Stimulated activated CD4-positive, alpha-beta T cell treated with anti-CD3 and anti-CD28 coated beads, Interleukin-2, amount 100 ng/mL, for 24 hours (primary cell): ENCODE measurements at regions not wholly inside any gene's neighbourhood (a gene's known extent, or its start where the extent isn't known, plus 50 kb on each side); places are given as distances from the start of the nearest gene placed in this dataset.
A peak's percentile ranks its signal among the peaks of the same experiment; 100 is the strongest.

Experiments used
- DNase-seq, 2 donors: peaks; one replicate each; pipeline ENCODE4 v3.0.0-alpha.2; 2020

DNA sequence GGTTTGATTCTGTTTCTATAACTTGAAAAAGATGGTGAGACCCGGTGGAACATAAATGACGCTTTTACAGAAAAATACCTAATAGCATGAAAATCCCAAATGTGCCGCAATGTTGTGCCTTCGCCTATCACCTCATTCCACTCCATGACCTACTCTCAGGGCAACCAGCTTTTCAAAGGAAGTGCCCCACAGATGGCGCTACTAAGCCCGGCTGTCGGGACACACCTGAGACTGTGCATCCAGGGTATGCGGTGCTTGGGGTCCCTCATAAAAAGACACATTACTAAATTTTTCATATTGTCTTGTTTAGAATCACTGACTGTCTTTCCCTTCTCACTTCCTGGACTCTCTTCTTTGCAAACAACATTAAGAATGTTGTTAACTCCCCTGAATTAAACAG, 145.5 kb upstream of the RPS6KA2 start:
- DNase-seq: no peak

- DNase-seq: no peak
Measured at GRCh38 chr6:166771701-166772100, 144.7 kb upstream of the RPS6KA2 start.

GRCh38 chr6:166770216-166771116, 143.4 kb upstream of the RPS6KA2 start:
- DNase-seq: no peak

GRCh38 chr6:166769648-166770047, 142.6 kb upstream of the RPS6KA2 start:
- DNase-seq: peak in 1 of 2 donors; percentile 7

- peak in 1 of 2 donors; percentile 11 for DNase-seq
Measured at GRCh38 chr6:166768761-166769160, 141.7 kb upstream of the RPS6KA2 start.

GRCh38 chr6:166767230-166767629, 140.2 kb upstream of the RPS6KA2 start:
- no peak for DNase-seq

DNA sequence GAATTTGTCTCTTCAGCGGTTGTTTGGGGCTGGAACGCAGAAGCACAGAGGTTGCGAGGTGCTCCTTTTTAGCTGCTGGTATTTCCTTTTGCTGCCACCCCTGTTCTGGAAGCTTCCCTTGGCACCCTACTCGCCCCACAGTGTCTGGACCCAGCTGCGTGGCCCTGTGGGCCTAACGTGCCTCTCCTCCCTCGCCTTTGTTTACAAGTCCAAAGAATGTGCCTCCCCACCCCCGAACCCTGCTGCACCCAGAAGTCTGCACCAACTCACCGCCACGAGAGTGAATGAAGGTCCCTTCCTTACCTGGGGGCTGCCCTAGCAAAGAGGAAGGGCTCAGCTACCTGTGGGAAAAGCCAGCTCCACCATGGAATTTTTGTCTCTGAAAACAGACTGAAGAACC, 139.7 kb upstream of the RPS6KA2 start:
- DNase-seq: no peak

GRCh38 chr6:166765234-166765541, 138.1 kb upstream of the RPS6KA2 start:
- no peak for DNase-seq

GRCh38 chr6:166764473-166765233, 137.6 kb upstream of the RPS6KA2 start:
- no peak for DNase-seq

DNA sequence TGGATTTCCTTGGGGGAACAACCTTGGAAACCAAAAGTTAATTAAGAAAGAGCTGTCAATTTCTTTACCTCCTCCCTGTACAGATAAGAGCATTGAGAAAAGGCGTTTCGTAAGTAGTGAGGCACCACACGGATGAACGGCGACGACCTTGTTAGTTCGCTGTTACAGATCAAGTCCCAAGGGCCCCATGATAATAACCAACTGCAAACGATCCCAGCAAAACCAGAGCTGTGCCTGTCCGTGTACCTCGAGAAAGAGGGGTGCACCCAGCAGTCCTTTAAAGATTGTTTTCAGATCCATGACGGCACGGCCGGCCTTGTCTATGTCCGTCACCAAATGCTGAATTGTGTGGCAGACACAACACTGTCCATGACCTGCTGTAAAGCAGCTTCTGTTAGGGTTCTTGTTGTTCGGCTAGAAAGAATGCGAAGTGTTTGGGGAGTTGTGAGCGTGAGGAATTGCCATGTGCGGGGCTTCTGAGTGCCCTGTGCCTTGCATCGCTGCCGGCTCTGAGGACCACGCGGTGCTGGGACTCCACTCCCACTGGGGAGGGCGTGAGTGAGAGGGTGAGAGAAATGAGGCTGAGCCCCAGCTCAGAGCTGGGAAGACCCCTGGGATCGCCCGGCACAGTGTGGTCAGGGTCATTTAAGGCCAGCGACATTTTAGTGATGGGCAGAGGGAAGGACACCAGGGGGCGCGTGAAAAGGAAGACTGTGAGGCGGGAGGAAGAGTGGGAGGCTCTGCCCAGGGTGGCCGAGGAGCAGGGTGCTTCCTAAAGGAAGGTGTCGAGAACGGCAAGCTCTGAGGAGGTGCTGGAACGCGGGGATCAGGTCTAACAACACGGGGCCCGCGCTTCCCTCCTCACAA, 136.8 kb upstream of the RPS6KA2 start:
- DNase-seq: no peak

DNA sequence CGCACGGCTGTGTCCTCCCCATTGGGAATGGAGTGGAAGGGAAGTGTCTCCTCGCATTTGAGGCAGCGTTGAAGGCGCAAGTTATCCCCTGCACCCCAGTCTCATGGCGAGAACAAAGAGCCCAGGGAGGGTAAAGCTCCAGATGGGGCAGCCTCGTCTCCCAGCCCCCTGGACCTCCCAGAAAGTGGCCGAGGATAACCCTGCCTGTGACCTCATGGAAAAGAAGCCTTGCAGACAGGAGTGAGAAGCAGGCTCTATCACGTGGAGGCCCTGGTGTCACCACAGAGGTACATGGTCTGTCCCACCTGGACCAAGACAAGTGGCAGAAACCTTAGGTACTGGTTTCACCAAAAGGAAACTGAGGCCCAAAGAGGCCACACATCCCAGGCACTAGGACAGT, 134.8 kb upstream of the RPS6KA2 start:
- no peak for DNase-seq

- peak; percentile 61 to 75 for DNase-seq
Measured at GRCh38 chr6:166760288-166760687, 133.2 kb upstream of the RPS6KA2 start.

DNA sequence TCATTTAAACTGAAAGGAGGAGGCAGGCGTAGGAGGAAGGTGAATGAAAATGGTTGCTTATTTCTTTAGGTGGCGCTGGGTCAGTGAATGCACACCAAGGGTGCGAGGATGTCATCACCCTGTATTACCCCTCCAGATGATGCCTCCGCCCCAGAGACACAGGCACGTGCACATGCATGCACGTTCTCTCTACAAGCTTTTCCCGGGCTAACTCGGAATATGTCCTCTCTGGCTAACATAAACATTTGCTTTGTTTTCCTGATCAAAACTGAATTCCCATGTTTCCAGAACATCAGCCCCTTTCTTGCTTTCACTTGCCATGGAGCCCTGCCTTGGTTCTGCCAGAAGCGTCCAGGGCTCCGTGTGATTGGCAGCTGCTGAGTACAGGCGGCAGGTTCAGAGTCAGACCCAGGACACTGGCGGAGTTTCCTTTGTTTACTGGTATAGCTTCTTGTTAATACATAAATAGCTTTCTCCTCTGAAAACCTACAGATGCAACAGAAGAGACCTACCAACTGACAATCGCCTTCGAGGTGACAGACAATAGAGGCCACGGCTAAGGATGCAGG, 131.2 kb upstream of the RPS6KA2 start:
- DNase-seq: no peak

DNA sequence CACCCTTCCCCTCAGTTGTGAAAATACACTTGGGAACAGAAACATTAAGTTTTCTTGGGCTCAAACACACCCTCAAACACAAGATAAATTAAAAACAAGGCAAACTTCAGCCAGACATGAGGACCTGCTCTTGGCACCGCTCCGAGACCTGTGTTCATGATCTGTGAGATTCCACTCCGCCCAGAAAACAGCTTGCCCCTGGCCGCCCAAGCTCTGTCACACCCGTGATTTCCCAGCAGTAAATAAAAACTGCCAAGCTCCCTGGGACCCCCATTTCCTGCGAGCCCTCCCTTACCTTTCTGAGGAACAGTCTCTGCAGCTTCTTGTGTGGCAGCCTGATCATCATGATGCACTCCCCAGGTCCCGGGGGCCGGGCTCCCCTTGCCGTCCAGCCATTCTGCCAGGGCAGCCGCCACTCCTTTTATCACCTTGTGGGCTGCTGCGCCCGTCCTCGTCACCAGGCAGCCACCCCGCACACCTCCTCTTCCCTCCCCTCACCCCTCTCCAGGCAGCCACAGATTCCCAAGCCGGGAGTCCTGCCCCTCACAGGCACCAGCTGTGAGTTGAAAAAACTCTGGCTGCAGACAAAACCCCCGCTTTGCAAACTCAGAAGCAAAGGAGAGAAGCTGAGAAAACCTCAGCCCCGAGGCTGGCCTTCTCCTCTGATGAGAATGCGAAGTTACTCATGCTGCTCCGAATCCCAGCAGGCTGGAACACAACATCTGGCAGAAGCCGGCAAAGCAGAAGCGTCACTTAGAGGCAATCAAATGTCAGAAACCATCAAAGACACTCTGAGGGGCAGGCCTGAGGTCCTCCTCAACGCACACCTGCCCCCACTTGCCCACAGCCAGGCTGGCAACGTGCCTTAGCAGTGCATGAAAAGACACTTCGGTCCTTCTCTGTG, 130.4 kb upstream of the RPS6KA2 start:
- DNase-seq: peak in 1 of 2 donors; percentile 15

DNA sequence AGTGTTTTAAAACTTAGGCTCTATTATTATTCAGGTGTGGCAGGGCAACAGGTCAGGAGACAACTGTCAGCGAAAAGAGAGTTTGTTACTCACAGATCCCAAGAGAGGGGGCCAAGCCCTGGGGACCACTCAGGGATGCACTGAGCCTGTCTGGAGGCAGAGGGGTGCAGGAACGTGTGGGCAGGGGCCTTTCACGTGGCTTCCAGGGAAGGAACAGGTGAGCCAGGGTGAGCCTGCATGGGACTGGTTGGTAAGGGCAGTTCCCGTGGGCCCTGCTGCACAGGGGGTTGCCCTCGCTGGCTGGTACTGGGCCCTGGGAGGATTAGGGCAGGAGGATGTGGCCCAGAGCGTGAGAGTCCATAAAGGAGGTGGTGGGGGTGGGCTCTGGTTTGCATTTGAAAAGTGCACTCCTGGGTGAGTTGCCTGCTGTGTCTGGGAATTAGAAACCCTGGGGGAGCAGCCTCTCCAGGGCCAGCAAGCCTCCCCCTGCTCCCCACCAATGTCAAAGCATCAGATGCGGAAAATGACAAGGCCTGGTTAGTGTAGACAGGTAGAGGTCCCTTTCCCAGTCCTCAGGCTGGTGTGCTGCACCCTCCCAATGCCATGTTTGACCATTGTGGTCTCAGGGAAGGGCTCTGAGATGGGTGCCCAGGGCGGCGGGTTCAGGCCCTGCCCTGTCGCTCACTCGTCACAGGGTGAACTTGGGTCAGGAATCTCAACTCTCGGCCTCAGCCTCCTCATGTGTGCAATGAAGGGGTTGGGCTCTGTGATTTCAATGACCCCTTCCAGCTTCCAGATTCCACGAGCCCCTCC, 127.4 kb upstream of the RPS6KA2 start:
- no peak for DNase-seq

- no peak for DNase-seq
Measured at GRCh38 chr6:166752928-166753721, 126.1 kb upstream of the RPS6KA2 start.

GRCh38 chr6:166752097-166752496, 125.0 kb upstream of the RPS6KA2 start:
- no peak for DNase-seq

- DNase-seq: no peak
Measured at GRCh38 chr6:166751051-166751595, 124.1 kb upstream of the RPS6KA2 start.

DNA sequence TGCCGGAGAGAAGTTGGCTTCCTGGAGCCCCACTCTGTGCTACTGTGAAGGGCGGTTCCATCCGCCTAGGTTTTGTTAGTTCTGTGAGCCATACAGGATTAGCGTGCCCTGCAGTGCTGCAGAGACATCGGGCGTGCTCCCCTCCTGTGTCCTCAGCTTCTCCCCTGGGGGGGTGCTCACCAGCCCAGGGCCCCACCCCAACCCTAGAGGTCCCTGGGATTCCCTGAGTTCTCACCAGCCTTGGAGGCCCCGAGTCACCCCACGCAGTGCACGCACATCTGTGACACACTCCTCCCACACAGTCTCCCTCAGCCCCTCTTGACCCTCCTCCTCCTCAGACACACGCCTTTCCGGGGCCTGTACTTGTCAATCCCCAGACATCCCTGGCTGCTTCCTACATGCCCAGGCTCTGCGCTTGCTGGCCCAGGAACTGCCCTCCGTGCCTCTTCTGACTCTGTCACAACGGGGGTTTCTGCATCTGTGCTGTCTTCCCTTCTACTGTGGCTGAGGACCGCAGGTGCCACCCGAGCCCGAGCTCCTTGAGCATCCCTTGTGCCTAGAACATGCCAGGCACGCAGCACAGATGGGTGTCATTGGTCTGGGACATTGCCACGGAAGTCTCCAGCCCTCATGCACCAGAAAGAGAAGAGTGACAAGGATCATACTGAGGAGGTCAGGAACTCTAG, 123.2 kb upstream of the RPS6KA2 start:
- DNase-seq: no peak
